Tibial nerve (tissue), 4 donors: ENCODE measurements at regions not wholly inside any gene's neighbourhood (a gene's known extent, or its start where the extent isn't known, plus 50 kb on each side); places are given as distances from the start of the nearest gene placed in this dataset.
"Not testable (repeated sequence)": the region's sequence is repeated elsewhere in the genome, so short reads cannot be mapped to it uniquely, and the experiment has no call there.

Source experiments
- DNase-seq, 2 donors: peaks; one replicate each; pipeline ENCODE4 v3.0.0-alpha.2; 2019; ENCODE audit warnings: low spot score in 2 of 2
- H3K27ac ChIP-seq, 4 donors: fragments of 200-600 bp; sonication (generic) in 3 of 4; one replicate each; pipeline ENCODE4 v1.5.1; 2017 to 2019; ENCODE audit warnings: mild to moderate bottlenecking in 1 of 4
- H3K27me3 ChIP-seq, 2 donors: fragments of 200-600 bp; sonication (generic) in 1 of 2; one replicate each; pipeline versions ENCODE4 v1.5.1 to v1.6.0; 2017 to 2019
- H3K36me3 ChIP-seq, 3 donors: fragments of 200-600 bp; sonication (generic); one replicate each; pipeline ENCODE4 v1.5.1; 2018 to 2019
- H3K4me1 ChIP-seq, 4 donors: fragments of 200-600 bp; sonication (generic) in 3 of 4; one replicate each; pipeline ENCODE4 v1.5.1; 2017 to 2019
- H3K4me3 ChIP-seq, 4 donors: fragments of 200-600 bp; sonication (generic) in 3 of 4; one replicate each; pipeline ENCODE4 v1.5.1; 2017 to 2019; ENCODE audit warnings: mild to moderate bottlenecking in 1 of 4, moderate library complexity in 1 of 4
- H3K9me3 ChIP-seq, 4 donors: fragments of 200-600 bp; sonication (generic) in 3 of 4; one replicate each; pipeline ENCODE4 v1.5.1; 2017 to 2019
- CTCF ChIP-seq, 5 experiments: fragments of 200-600 bp in 3 of 5; fragments of 450-650 bp in 2 of 5; sonication (generic) in 3 of 5; IDR thresholded peaks; one replicate each; pipeline ENCODE4 v1.5.1; 2016 to 2019; ENCODE audit warnings: antibody characterized with exemption in 5 of 5, mild to moderate bottlenecking in 3 of 5, moderate library complexity in 2 of 5
- EP300 ChIP-seq, 2 donors: sonication (generic); formaldehyde crosslinking; IDR thresholded peaks; one replicate each; pipeline ENCODE4 v1.6.1; 2017; ENCODE audit warnings: antibody characterized with exemption in 2 of 2, mild to moderate bottlenecking in 1 of 2
- POLR2A ChIP-seq, 2 donors: fragments of 450-650 bp; IDR thresholded peaks; one replicate each; pipeline ENCODE4 v1.6.1; 2017; ENCODE audit warnings: antibody characterized with exemption in 2 of 2, mild to moderate bottlenecking in 2 of 2, moderate library complexity in 2 of 2
- WGBS, 2 donors: methylation state at CpG; one replicate each; pipeline ENCODE4 v1.1.5; 2018; 5-methylcytosine and 5-hydroxymethylcytosine counted together

DNA sequence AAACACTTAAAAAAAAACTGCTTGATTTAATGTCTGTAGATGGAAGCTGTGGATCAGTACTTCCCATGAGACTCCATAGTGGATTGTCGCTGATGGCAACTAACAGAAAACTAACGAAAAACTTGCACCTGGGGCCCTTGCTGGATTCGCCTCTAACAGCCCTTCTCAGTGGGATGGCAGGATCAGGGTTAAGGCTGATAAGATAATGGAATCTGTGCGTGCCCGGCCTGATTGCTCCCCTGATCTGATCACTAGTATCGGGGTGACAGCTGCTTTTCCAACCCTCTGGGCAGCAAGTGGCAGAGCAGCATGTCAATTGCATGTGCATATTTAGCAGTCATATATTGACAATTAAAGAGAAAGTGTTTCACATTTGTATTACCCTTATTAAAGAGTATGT, 185.8 kb upstream of the ELAVL2 start:
- 84% methylated on average over 6 of the region's 6 CpGs for WGBS, 2 donors
- no peak overlapping the region for H3K27ac ChIP-seq
- H3K4me3 ChIP-seq: no peak overlapping the region
- H3K27me3 ChIP-seq: no peaks in the 10 kb centered on the region
- H3K9me3 ChIP-seq: no peaks in the 10 kb centered on the region
- no peaks in the 10 kb centered on the region for H3K4me1 ChIP-seq
- DNase-seq: no peak
- TF ChIP-seq EP300 (IDR thresholded peaks at IDR 0.05) (no peak), CTCF (IDR thresholded peaks at IDR 0.05) (no peak), POLR2A (IDR thresholded peaks at IDR 0.05) (no peak)
- no peaks in the 10 kb centered on the region for H3K36me3 ChIP-seq

- no peaks in the 10 kb centered on the region for H3K9me3 ChIP-seq
- no peaks in the 10 kb centered on the region for H3K27me3 ChIP-seq
- no peak for DNase-seq
- H3K36me3 ChIP-seq: no peaks in the 10 kb centered on the region
- TF ChIP-seq POLR2A (IDR thresholded peaks at IDR 0.05) (no peak), EP300 (IDR thresholded peaks at IDR 0.05) (no peak), CTCF (IDR thresholded peaks at IDR 0.05) (no peak)
- H3K4me3 ChIP-seq: no peak overlapping the region
- no peaks in the 10 kb centered on the region for H3K4me1 ChIP-seq
- whole genome bisulfite sequencing, 2 donors: 56 to 63% methylated on average over 5 of the region's 5 CpGs
- H3K27ac ChIP-seq: no peak overlapping the region
Observed at GRCh38 chr9:24011009-24011717, 185.1 kb upstream of the ELAVL2 start.

GRCh38 chr9:24009322-24009721, 183.3 kb upstream of the ELAVL2 start:
- DNase-seq: no peak
- H3K36me3 ChIP-seq: no peaks in the 10 kb centered on the region
- H3K4me3 ChIP-seq: no peak overlapping the region
- TF ChIP-seq EP300 (IDR thresholded peaks at IDR 0.05) (no peak), POLR2A (IDR thresholded peaks at IDR 0.05) (no peak), CTCF (IDR thresholded peaks at IDR 0.05) (no peak)
- no peaks in the 10 kb centered on the region for H3K9me3 ChIP-seq
- no peaks in the 10 kb centered on the region for H3K4me1 ChIP-seq
- no peaks in the 10 kb centered on the region for H3K27me3 ChIP-seq
- H3K27ac ChIP-seq: no peak overlapping the region
- WGBS, 2 donors: 85 to 94% methylated on average over 2 of the region's 2 CpGs

GRCh38 chr9:24007185-24007584, 181.1 kb upstream of the ELAVL2 start:
- DNase-seq: no peak
- no peaks in the 10 kb centered on the region for H3K36me3 ChIP-seq
- no peaks in the 10 kb centered on the region for H3K4me1 ChIP-seq
- no peak overlapping the region for H3K27ac ChIP-seq
- 56 to 64% methylated on average over 1 of the region's 1 CpG for WGBS, 2 donors
- H3K27me3 ChIP-seq: no peaks in the 10 kb centered on the region
- no peak overlapping the region for H3K4me3 ChIP-seq
- H3K9me3 ChIP-seq: no peaks in the 10 kb centered on the region
- TF ChIP-seq EP300 (IDR thresholded peaks at IDR 0.05) (no peak), CTCF (IDR thresholded peaks at IDR 0.05) (no peak), POLR2A (IDR thresholded peaks at IDR 0.05) (no peak)

DNA sequence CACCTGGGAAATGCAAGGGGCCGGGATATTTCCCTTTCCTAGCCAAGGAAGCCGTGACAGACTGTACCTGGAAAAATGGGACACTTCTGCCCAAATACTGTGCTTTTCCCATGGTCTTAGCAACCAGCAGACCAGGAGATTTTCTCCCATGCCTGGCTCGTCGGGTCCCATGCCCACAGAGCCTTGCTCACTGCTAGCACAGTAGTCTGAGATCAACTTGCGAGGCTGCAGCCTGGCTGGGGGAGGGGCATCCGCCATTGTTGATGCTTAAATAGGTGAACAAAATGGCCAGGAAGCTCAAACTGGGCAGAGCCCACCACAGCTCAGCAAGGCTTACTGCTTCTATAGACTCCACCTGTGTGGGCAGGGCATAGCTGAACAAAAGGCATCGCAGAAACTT, 165.8 kb upstream of the ELAVL2 start:
- DNase-seq, H3K27ac ChIP-seq, H3K27me3 ChIP-seq, H3K36me3 ChIP-seq, H3K4me1 ChIP-seq, H3K4me3 ChIP-seq: not testable (repeated sequence)
- H3K9me3 ChIP-seq: peaks cover 0 to 22% (median 0%) of the 10 kb centered on the region in 4 donors
- WGBS, 2 donors: 90 to 93% methylated on average over 6 to 7 of the region's 7 CpGs

GRCh38 chr9:23979491-23979890, 153.5 kb upstream of the ELAVL2 start:
- 76 to 83% methylated on average over 1 of the region's 1 CpG for WGBS, 2 donors
- TF ChIP-seq CTCF (IDR thresholded peaks at IDR 0.05) (no peak), EP300 (IDR thresholded peaks at IDR 0.05) (peak in 1 of 2 donors; percentile 34)
- H3K27me3 ChIP-seq: no peaks in the 10 kb centered on the region
- DNase-seq: no peak
- no peak overlapping the region for H3K4me3 ChIP-seq
- no peaks in the 10 kb centered on the region for H3K36me3 ChIP-seq
- no peaks in the 10 kb centered on the region for H3K9me3 ChIP-seq
- H3K27ac ChIP-seq: no peak overlapping the region
- no peaks in the 10 kb centered on the region for H3K4me1 ChIP-seq
